GM04503 (cell line): ENCODE measurements at regions not wholly inside any gene's neighbourhood (a gene's known extent, or its start where the extent isn't known, plus 50 kb on each side); places are given as distances from the start of the nearest gene placed in this dataset.
"Not testable (repeated sequence)": the region's sequence is repeated elsewhere in the genome, so short reads cannot be mapped to it uniquely, and the experiment has no call there.

ENCODE experiments used
- DNase-seq: peaks from one replicate; pipeline ENCODE4 v3.0.0-alpha.2; 2012; ENCODE audit warnings: low read depth

DNA sequence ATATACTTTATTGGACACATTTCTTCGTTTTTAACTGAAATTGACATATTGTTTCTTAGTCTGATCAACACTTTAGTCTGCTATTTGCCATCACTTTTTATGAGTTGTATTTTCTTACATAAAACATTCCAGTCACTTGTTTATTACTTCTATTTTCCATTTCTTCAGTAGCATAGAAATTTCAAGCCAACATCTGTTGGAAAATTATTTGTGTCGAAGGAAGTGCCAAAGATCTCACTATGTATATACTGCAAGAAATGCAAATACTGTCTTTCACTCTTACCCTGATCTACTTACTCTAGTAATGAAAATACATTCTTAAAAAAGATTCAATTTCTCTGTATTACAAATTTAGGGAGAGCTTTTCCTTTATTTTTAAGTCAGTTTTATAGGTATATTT is 105.9 kb downstream of the SLC17A6 start:
- DNase-seq, result no peak

DNA sequence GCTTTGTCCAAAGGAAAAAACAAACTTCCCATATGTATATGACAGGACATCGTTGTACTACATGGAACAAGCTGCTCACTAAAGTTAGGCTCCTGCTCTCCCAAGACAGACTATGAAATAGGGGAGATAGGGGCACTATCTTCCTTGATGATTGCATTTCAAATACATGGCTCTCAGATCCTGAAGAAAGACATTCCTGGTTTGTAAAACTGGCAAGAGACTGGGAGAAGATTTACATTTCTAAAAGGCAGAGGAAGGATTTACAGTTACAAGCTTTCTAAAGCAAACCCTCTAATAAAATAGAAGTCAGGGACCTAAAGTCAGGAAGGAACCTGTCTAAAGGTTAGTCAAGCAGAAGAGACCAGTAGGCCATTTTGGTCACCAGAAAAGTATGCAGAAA is 103.7 kb downstream of the SLC17A6 start:
- no peak for DNase-seq

DNA sequence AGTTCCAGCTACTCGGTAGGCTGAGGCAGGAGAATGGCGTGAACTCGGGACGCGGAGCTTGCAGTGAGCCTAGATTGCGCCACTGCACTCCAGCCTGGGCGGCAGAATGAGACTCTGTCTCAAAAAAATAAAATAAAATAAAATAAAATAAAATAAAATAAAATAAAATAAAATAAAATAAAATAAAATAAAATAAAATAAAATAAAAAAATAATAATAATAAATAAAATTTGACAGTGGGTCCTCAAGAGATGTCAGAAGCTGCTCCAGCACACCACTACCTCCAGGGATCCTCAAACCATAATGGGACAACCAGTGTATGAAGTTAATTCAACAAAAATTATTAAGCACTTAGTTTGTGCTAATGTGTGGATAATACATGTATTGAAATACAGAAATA is 97.4 kb downstream of the SLC17A6 start:
- not testable (repeated sequence) for DNase-seq

DNA sequence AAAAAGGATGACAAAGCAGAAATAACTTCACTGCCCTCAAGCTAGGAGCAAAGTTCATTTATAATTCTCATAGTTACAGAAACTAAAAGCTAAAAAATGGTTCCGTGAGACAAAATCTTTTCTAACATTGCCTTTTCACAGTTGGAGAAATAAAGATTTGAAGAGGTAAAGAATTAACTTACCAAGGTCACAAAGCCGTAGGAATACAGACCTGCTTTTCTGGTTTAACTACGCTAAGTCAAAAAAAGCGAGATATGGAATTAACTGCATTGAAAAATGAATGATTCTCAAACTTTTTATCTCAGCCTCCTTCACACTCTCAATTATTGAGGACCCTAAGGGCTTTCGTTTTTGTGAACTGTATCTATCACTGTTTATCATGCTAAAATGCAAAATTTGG is 95.3 kb downstream of the SLC17A6 start:
- no peak for DNase-seq

DNA sequence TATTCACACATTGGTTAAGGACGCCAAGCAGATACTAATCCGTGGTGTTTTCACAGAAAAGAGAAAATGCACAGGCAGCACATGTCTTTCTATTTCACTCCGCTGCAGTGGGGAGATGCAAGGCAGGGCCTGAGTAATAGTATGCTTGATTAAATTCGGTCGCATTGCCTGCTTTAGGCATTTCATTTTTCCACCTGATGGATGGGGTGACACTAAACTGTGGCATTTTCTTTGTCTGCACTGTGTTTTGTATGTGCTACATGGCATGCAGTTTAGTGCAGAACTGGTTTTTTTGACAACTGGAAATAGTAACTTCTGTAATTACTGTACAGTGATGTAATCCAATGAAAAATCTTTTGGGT is 94.9 kb downstream of the SLC17A6 start:
- no peak for DNase-seq

DNA sequence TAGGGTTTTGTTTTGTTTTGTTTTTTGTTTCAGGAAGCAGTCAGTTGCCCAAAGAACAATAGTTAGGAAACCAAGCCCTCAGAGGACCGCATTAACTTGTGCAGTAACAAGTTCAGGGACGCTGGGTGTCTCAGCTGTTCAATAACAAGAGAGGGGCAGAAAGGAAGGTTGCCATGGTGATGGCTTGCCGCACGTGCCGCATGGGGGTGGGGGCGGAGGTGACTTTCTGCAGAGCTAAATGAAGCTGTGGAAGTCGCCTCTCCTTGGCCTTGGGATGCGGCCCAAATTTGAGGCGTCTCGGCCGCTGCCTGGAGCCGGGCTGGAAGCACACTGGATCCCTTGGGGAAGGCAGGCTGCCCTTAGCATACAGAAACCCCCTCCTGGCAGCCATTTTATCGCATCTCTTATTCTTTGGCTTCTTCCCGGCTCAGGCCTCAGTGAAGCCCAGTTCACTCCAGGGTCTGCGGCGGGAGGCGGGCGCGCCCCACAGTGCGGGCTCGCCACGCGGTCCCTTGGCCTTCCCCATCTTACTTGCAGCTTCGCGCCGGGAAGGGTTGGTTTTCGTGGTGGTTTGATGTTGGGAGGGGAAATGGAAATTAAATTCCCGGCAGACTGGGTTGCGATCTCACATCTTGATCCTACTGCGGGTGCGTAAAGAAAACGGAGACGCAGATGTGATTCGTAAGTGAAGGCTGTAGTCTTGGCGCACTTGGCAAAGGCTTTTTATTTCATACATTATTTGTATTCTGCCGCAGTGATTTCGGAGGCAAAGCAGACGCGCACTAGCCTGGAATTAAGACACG is 94.3 kb downstream of the SLC17A6 start:
- no peak for DNase-seq

DNA sequence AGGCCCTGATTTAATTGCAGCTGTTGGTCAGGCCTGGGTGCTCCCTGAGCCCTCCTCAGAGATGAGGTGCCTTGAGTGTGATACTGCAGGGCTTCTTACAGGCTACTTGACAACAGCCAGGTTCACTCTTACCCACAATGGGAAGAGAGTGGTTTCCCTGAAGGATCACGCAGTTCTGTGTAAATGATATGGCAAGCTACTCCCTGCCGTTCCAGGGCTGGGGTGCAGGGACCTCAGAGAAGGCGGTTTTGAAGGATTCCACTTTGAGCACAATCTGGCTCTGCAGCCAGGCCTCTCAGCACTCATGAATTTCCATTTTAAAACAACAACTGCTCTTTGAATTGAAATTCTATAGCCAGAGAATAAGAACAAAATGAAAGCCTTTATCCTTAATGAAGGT is 92.9 kb downstream of the SLC17A6 start:
- DNase-seq, result no peak

DNA sequence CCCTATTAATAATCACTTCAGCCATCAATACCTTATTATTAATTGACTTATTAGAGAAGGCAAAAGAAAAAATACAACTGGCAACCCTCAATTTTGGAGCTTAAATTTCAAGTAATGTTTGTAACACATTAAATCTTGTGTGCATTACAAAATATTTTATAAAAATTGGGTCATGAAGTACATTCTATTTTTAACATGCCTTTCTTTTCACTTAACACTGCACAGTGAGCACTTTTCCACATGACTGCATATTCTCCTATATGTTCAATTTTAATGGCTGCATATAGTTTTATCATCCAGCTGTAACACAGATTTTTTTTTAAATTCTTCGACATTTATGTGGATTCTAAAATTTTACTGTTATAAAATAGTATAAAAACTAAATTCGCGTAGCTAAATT is 92.5 kb downstream of the SLC17A6 start:
- DNase-seq, result no peak

DNA sequence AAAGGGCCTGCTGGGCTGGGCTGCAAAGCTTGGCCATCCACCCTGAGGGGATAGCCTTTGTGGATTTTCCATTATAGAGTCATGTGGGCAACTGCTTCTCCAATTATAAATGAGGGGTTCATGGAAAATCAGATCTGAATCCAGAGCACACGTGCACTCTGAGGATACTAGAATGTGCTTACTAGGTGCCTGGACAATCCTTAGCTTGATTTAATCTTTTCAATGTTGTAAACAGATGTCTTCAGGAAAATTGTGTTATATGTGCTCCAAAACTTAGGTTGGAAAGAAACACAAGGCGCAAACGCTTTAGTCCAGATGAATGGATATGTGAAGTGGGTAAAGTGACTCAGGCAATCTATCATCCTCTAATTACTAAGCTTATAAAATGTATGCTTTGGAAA is 92.0 kb downstream of the SLC17A6 start:
- no peak for DNase-seq
